HepG2 (cell line): ENCODE measurements at regions not wholly inside any gene's neighbourhood (a gene's known extent, or its start where the extent isn't known, plus 50 kb on each side); places are given as distances from the start of the nearest gene placed in this dataset.
A peak's percentile ranks its signal among the peaks of the same experiment; 100 is the strongest.

Source experiments
- EZH2 ChIP-seq: conservative IDR thresholded peaks from 2 replicates; pipeline ENCODE4 v1.6.1; 2012; ENCODE audit warnings: mild to moderate bottlenecking, low read depth, low read length, moderate library complexity
- FOXA1 ChIP-seq, 2 experiments: fragments of 450-650 bp in 1 of 2; sonication (generic) in 1 of 2; formaldehyde crosslinking in 1 of 2; IDR thresholded peaks; 2 replicates each; pipeline versions ENCODE4 v1.4.0 to v1.6.1; 2016 to 2020; ENCODE audit warnings: missing genetic modification reagents in 1 of 2
- JUNB ChIP-seq: sonication (generic); formaldehyde crosslinking; IDR thresholded peaks from 2 replicates; pipeline ENCODE4 v1.8.0; 2022; ENCODE audit warnings: missing genetic modification reagents, mild to moderate bottlenecking, borderline replicate concordance
- MEIS2 ChIP-seq: sonication (generic); formaldehyde crosslinking; IDR thresholded peaks from 2 replicates; pipeline ENCODE4 v1.9.0; 2021; ENCODE audit warnings: mild to moderate bottlenecking, missing genetic modification reagents
- NCOA1 ChIP-seq: sonication (generic); formaldehyde crosslinking; IDR thresholded peaks from 2 replicates; pipeline ENCODE4 v1.9.0; 2021; ENCODE audit warnings: missing genetic modification reagents
- PCBP2 ChIP-seq: fragments of 200-400 bp; formaldehyde crosslinking; optimal IDR thresholded peaks from 2 replicates; pipeline ENCODE3; 2018; ENCODE audit warnings: low read length, low read depth; ENCODE audit not compliant: poor library complexity, severe bottlenecking
- RBM22 ChIP-seq: fragments of 200-400 bp; formaldehyde crosslinking; optimal IDR thresholded peaks from 2 replicates; pipeline ENCODE3; 2017; ENCODE audit warnings: mild to moderate bottlenecking, low read length, moderate library complexity
- ZBTB7A ChIP-seq: sonication (generic); formaldehyde crosslinking; IDR thresholded peaks from 2 replicates; pipeline ENCODE4 v1.8.0; 2022; ENCODE audit warnings: mild to moderate bottlenecking, missing genetic modification reagents
- ZBTB7B ChIP-seq: sonication (generic); formaldehyde crosslinking; IDR thresholded peaks from 2 replicates; pipeline ENCODE4 v1.4.0; 2020; ENCODE audit warnings: missing genetic modification reagents
- ZNF556 ChIP-seq: sonication (generic); formaldehyde crosslinking; IDR thresholded peaks from 2 replicates; pipeline ENCODE4 v1.4.0; 2020; ENCODE audit warnings: mild to moderate bottlenecking, missing genetic modification reagents, borderline replicate concordance
- ZNF577 ChIP-seq: sonication (generic); formaldehyde crosslinking; IDR thresholded peaks from 2 replicates; pipeline ENCODE4 v1.4.0; 2020; ENCODE audit warnings: mild to moderate bottlenecking, low read depth, missing genetic modification reagents, borderline replicate concordance
- ZNF672 ChIP-seq: sonication (generic); formaldehyde crosslinking; IDR thresholded peaks from 2 replicates; pipeline ENCODE4 v1.8.1; 2022; ENCODE audit warnings: missing genetic modification reagents
- ZNF709 ChIP-seq: sonication (generic); formaldehyde crosslinking; IDR thresholded peaks from 2 replicates; pipeline ENCODE4 v1.5.0; 2020; ENCODE audit warnings: mild to moderate bottlenecking, missing genetic modification reagents
- ZSCAN22 ChIP-seq: sonication (generic); formaldehyde crosslinking; IDR thresholded peaks from 2 replicates; pipeline ENCODE4 v1.4.0; 2020; ENCODE audit warnings: mild to moderate bottlenecking, missing genetic modification reagents
- TF ChIP-seq, protein P1 (sequence below): sonication (generic); formaldehyde crosslinking; IDR thresholded peaks from 2 replicates; pipeline ENCODE4 v1.8.0; 2022; ENCODE audit warnings: missing genetic modification reagents, mild to moderate bottlenecking, inconsistent platforms, borderline replicate concordance
- TF ChIP-seq, protein P2 (sequence below): IDR thresholded peaks from 2 replicates; pipeline ENCODE4 v1.6.1; 2018; ENCODE audit warnings: missing genetic modification reagents
- TF ChIP-seq, protein P3 (sequence below): sonication (generic); formaldehyde crosslinking; IDR thresholded peaks from 2 replicates; pipeline ENCODE4 v1.5.1; 2020; ENCODE audit warnings: missing genetic modification reagents, mild to moderate bottlenecking, borderline replicate concordance
- TF ChIP-seq, protein P4 (sequence below): sonication (generic); formaldehyde crosslinking; IDR thresholded peaks from 2 replicates; pipeline ENCODE4 v1.9.0; 2021; ENCODE audit warnings: missing genetic modification reagents, borderline replicate concordance
- TF ChIP-seq, protein P5 (sequence below): sonication (generic); formaldehyde crosslinking; IDR thresholded peaks from 2 replicates; pipeline ENCODE4 v1.4.0; 2020; ENCODE audit warnings: missing genetic modification reagents

DNA sequence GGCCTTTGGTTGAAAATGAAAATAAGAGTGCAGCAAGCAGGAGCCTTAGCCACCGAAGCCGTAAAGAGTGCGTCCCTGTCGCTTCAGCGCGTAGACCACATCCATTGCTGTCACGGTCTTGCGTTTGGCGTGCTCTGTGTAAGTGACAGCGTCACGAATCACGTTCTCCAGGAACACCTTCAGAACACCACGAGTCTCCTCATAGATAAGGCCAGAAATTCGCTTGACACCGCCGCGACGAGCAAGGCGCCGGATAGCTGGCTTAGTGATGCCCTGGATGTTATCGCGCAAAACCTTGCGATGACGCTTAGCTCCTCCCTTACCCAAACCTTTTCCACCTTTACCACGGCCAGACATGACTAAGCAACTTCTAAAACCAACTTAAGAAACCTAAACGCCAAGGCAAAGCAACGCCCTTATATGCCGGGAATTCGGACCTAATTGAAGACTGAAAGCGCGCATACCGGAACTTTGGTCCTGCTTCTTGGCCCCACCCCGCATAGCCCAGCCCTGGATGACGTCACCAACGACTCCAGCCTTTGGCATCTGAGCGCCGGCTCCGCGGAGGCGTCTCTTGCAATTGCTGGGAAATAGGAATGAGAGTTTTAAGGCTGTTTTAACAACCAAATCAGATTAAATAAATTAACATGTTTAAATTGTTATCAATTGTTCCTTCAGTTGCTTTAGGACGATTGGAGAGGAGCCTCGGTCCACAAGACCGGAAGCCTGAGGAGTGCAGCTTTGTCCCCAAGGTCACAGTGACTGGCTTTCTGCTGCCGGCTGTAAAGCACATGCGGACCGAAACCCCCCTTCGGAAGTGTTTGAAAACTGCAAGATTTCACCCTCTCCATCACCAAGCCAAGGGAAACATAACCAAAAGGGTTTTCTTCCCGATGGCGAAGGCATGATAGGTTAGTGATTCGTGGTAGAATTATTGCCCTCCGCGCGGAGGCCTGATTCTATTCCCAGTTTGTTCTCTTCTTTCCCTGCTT is 79.6 kb upstream of the BTN3A2 start (continued):
- TF ChIP-seq, protein P1, sequence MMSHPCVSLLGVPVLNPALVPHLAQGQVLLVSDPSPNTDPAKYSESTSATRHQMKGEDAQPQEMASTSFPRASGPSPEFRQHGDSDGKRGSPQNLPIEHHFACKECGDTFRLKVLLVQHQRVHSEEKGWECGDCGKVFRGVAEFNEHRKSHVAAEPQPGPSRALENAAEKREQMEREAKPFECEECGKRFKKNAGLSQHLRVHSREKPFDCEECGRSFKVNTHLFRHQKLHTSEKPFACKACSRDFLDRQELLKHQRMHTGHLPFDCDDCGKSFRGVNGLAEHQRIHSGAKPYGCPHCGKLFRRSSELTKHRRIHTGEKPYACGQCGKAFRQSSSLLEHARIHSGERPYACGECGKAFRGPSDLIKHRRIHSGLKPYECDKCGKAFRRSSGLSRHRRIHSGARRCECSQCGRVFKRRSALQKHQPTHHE (CRISPR knock-in tag), result peak; percentile 57; the same call in 1 of the 2 replicates
- TF ChIP-seq RBM22, result no peak
- TF ChIP-seq, protein P2, sequence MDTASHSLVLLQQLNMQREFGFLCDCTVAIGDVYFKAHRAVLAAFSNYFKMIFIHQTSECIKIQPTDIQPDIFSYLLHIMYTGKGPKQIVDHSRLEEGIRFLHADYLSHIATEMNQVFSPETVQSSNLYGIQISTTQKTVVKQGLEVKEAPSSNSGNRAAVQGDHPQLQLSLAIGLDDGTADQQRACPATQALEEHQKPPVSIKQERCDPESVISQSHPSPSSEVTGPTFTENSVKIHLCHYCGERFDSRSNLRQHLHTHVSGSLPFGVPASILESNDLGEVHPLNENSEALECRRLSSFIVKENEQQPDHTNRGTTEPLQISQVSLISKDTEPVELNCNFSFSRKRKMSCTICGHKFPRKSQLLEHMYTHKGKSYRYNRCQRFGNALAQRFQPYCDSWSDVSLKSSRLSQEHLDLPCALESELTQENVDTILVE (CRISPR knock-in tag), result peak; percentile 31; the same call in 1 of the 2 replicates
- no peak for TF ChIP-seq ZSCAN22
- TF ChIP-seq MEIS2 (CRISPR knock-in tag), result peak; percentile 77; the same call in 1 of the 2 replicates
- TF ChIP-seq, protein P3, sequence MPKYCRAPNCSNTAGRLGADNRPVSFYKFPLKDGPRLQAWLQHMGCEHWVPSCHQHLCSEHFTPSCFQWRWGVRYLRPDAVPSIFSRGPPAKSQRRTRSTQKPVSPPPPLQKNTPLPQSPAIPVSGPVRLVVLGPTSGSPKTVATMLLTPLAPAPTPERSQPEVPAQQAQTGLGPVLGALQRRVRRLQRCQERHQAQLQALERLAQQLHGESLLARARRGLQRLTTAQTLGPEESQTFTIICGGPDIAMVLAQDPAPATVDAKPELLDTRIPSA (CRISPR knock-in tag), result no peak
- TF ChIP-seq EZH2, result no peak
- TF ChIP-seq ZNF556 (CRISPR knock-in tag), result peak; percentile 35; the same call in 1 of the 2 replicates
- no peak for TF ChIP-seq PCBP2
- no peak for TF ChIP-seq NCOA1
- TF ChIP-seq ZBTB7A, result 0 out of 2 replicates have a peak, but pooled peaks have one; percentile 30
- peak; percentile 86 for TF ChIP-seq ZNF709
- no peak for TF ChIP-seq ZNF672
- TF ChIP-seq, protein P4, sequence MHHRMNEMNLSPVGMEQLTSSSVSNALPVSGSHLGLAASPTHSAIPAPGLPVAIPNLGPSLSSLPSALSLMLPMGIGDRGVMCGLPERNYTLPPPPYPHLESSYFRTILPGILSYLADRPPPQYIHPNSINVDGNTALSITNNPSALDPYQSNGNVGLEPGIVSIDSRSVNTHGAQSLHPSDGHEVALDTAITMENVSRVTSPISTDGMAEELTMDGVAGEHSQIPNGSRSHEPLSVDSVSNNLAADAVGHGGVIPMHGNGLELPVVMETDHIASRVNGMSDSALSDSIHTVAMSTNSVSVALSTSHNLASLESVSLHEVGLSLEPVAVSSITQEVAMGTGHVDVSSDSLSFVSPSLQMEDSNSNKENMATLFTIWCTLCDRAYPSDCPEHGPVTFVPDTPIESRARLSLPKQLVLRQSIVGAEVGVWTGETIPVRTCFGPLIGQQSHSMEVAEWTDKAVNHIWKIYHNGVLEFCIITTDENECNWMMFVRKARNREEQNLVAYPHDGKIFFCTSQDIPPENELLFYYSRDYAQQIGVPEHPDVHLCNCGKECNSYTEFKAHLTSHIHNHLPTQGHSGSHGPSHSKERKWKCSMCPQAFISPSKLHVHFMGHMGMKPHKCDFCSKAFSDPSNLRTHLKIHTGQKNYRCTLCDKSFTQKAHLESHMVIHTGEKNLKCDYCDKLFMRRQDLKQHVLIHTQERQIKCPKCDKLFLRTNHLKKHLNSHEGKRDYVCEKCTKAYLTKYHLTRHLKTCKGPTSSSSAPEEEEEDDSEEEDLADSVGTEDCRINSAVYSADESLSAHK (CRISPR knock-in tag), result no peak
- TF ChIP-seq, protein P5, sequence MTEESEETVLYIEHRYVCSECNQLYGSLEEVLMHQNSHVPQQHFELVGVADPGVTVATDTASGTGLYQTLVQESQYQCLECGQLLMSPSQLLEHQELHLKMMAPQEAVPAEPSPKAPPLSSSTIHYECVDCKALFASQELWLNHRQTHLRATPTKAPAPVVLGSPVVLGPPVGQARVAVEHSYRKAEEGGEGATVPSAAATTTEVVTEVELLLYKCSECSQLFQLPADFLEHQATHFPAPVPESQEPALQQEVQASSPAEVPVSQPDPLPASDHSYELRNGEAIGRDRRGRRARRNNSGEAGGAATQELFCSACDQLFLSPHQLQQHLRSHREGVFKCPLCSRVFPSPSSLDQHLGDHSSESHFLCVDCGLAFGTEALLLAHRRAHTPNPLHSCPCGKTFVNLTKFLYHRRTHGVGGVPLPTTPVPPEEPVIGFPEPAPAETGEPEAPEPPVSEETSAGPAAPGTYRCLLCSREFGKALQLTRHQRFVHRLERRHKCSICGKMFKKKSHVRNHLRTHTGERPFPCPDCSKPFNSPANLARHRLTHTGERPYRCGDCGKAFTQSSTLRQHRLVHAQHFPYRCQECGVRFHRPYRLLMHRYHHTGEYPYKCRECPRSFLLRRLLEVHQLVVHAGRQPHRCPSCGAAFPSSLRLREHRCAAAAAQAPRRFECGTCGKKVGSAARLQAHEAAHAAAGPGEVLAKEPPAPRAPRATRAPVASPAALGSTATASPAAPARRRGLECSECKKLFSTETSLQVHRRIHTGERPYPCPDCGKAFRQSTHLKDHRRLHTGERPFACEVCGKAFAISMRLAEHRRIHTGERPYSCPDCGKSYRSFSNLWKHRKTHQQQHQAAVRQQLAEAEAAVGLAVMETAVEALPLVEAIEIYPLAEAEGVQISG (CRISPR knock-in tag), result peak; percentile 70
- no peak for TF ChIP-seq JUNB
- TF ChIP-seq ZNF577 (CRISPR knock-in tag), result no peak
- no peak for TF ChIP-seq FOXA1 (IDR thresholded peaks at IDR 0.05)
- TF ChIP-seq FOXA1 (CRISPR knock-in tag; IDR thresholded peaks at IDR 0.05), result no peak
- TF ChIP-seq ZBTB7B, result no peak
